Mesendoderm (in vitro differentiated cells): ENCODE measurements at regions not wholly inside any gene's neighbourhood (a gene's known extent, or its start where the extent isn't known, plus 50 kb on each side); places are given as distances from the start of the nearest gene placed in this dataset.

ENCODE experiments used
- DNase-seq: peaks from one replicate; pipeline ENCODE4 v3.0.0; 2013
- H2AK5ac ChIP-seq: 2 replicates; pipeline ENCODE4 v1.6.1; 2013; ENCODE audit warnings: low read length, inconsistent platforms
- H2BK120ac ChIP-seq: 2 replicates; pipeline ENCODE4 v1.6.1; 2013; ENCODE audit warnings: low read depth, mild to moderate bottlenecking, low read length, moderate library complexity, mixed read lengths
- H2BK15ac ChIP-seq: replicated peaks from 2 replicates; pipeline ENCODE4 v1.6.1; 2013; ENCODE audit warnings: low read depth, mild to moderate bottlenecking, moderate library complexity
- H2BK5ac ChIP-seq: 2 replicates; pipeline ENCODE4 v1.6.1; 2013; ENCODE audit warnings: low read length, inconsistent platforms
- H3K18ac ChIP-seq: 2 replicates; pipeline ENCODE4 v1.6.1; 2013; ENCODE audit warnings: mild to moderate bottlenecking, low read length, mixed read lengths
- H3K23ac ChIP-seq: one replicate; pipeline ENCODE4 v1.6.1; 2013; ENCODE audit warnings: low read length
- H3K27ac ChIP-seq: 2 replicates; pipeline ENCODE4 v1.5.1; 2013; ENCODE audit warnings: low read depth, mild to moderate bottlenecking, inconsistent platforms, low read length, moderate library complexity
- H3K27me3 ChIP-seq: 2 replicates; pipeline ENCODE4 v1.6.1; 2013; ENCODE audit warnings: low read length, control low read depth, mild to moderate bottlenecking, inconsistent platforms; ENCODE audit not compliant: insufficient read depth, poor library complexity
- H3K36me3 ChIP-seq: 2 replicates; pipeline ENCODE4 v1.6.1; 2013; ENCODE audit warnings: low read length, inconsistent platforms; ENCODE audit not compliant: control insufficient read depth, insufficient read depth
- H3K4ac ChIP-seq: one replicate; pipeline ENCODE4 v1.6.1; 2013; ENCODE audit warnings: low read depth, mild to moderate bottlenecking, low read length, moderate library complexity
- H3K4me1 ChIP-seq: 2 replicates; pipeline ENCODE4 v1.6.1; 2013; ENCODE audit warnings: low read depth, low read length, inconsistent platforms; ENCODE audit not compliant: control insufficient read depth
- H3K4me2 ChIP-seq: 2 replicates; pipeline ENCODE4 v1.6.1; 2013; ENCODE audit warnings: low read length
- H3K4me3 ChIP-seq: 2 replicates; pipeline ENCODE4 v1.5.1; 2013; ENCODE audit warnings: mild to moderate bottlenecking, low read length
- H3K56ac ChIP-seq: one replicate; pipeline ENCODE4 v1.6.1; 2013; ENCODE audit warnings: low read length
- H3K79me1 ChIP-seq: 2 replicates; pipeline ENCODE4 v1.6.1; 2013; ENCODE audit warnings: low read length, inconsistent platforms
- H3K79me2 ChIP-seq: 2 replicates; pipeline ENCODE4 v1.6.1; 2013; ENCODE audit warnings: mild to moderate bottlenecking, low read length; ENCODE audit not compliant: control insufficient read depth, insufficient read depth
- H3K9ac ChIP-seq: 2 replicates; pipeline ENCODE4 v1.6.1; 2013; ENCODE audit warnings: low read length, inconsistent platforms
- H4K5ac ChIP-seq: one replicate; pipeline ENCODE4 v1.6.1; 2013; ENCODE audit warnings: low read length
- H4K8ac ChIP-seq: one replicate; pipeline ENCODE4 v1.6.1; 2013; ENCODE audit warnings: low read depth, mild to moderate bottlenecking, control low read depth, low read length, moderate library complexity
- WGBS: extraction: QIAGEN DNeasy Blood & Tissue Kit; methylation state at CpG from one replicate; pipeline ENCODE4 v1.1.7; 2013; ENCODE audit warnings: low lambda C conversion rate, missing lambda C conversion rate; ENCODE audit not compliant: insufficient coverage; ENCODE audit errors: extremely low coverage; 5-methylcytosine and 5-hydroxymethylcytosine counted together

GRCh38 chr3:110738531-110738930 is 333.1 kb upstream of the NECTIN3 start:
- Histone ChIP-seq H4K8ac (no peak overlapping the region), H2BK120ac (no peak overlapping the region), H3K4ac (no peak overlapping the region), H3K4me2 (no peak overlapping the region), H3K4me1 (no peaks in the 10 kb centered on the region), H3K18ac (no peak overlapping the region), H3K9ac (no peak overlapping the region), H3K23ac (no peak overlapping the region), H3K36me3 (no peaks in the 10 kb centered on the region), H3K27ac (no peak overlapping the region), H2BK5ac (no peak overlapping the region), H3K79me1 (no peaks in the 10 kb centered on the region), H4K5ac (no peak overlapping the region), H3K4me3 (no peak overlapping the region), H3K79me2 (no peaks in the 10 kb centered on the region), H3K27me3 (no peaks in the 10 kb centered on the region), H2BK15ac (no peak overlapping the region), H2AK5ac (no peak overlapping the region), H3K56ac (no peak overlapping the region)
- no peak for DNase-seq
- no CpG with 5 or more reads among the region's 1 CpG for WGBS

- Histone ChIP-seq H3K27me3 (no peaks in the 10 kb centered on the region), H3K4me3 (no peak overlapping the region), H3K18ac (peak overlapping the region; percentile 51), H3K4me2 (no peak overlapping the region), H3K9ac (no peak overlapping the region), H3K56ac (no peak overlapping the region), H4K8ac (no peak overlapping the region), H3K23ac (no peak overlapping the region), H4K5ac (no peak overlapping the region), H2AK5ac (no peak overlapping the region), H3K79me2 (no peaks in the 10 kb centered on the region), H2BK15ac (no peak overlapping the region), H3K27ac (no peak overlapping the region), H2BK120ac (no peak overlapping the region), H3K4ac (no peak overlapping the region), H3K36me3 (no peaks in the 10 kb centered on the region), H2BK5ac (no peak overlapping the region), H3K79me1 (no peaks in the 10 kb centered on the region), H3K4me1 (no peaks in the 10 kb centered on the region)
- DNase-seq = no peak
- WGBS = no CpG with 5 or more reads among the region's 3 CpGs
These were observed 329.7 kb upstream of the NECTIN3 start for GRCh38 chr3:110741891-110742290.

DNA sequence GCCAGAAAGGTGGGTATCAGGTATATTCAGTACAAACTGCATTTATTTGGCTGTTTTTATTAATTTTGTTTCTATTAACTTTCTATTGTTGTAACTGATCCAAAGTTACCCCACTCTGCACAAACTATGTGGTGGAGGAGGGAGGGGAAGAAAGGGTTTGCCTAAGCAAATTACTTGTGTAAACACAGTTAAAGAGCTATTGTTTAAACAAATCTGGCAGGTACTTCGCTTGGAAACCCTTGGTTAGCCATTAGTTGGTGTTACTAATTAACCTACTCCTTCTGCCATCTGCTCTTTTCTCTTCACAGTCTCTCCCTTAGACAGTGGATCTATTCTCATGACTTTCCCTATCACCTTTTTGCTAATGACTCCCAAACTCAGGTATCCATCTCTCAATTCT is 328.4 kb upstream of the NECTIN3 start:
- Histone ChIP-seq H3K27me3 (no peaks in the 10 kb centered on the region), H3K18ac (no peak overlapping the region), H3K9ac (no peak overlapping the region), H3K4ac (no peak overlapping the region), H3K79me1 (no peaks in the 10 kb centered on the region), H2BK15ac (no peak overlapping the region), H3K79me2 (no peaks in the 10 kb centered on the region), H3K4me2 (no peak overlapping the region), H3K56ac (no peak overlapping the region), H3K36me3 (no peaks in the 10 kb centered on the region), H3K4me3 (no peak overlapping the region), H4K8ac (no peak overlapping the region), H2BK120ac (no peak overlapping the region), H2BK5ac (no peak overlapping the region), H2AK5ac (no peak overlapping the region), H4K5ac (no peak overlapping the region), H3K23ac (no peak overlapping the region), H3K4me1 (no peaks in the 10 kb centered on the region), H3K27ac (no peak overlapping the region)
- peak; percentile 58 for DNase-seq
- WGBS = no CpG with 5 or more reads among the region's 1 CpG

- Histone ChIP-seq H3K23ac (no peak overlapping the region), H3K79me1 (no peaks in the 10 kb centered on the region), H3K18ac (no peak overlapping the region), H4K5ac (no peak overlapping the region), H2BK120ac (no peak overlapping the region), H3K4ac (no peak overlapping the region), H3K27me3 (no peaks in the 10 kb centered on the region), H3K4me3 (no peak overlapping the region), H3K4me2 (no peak overlapping the region), H2AK5ac (no peak overlapping the region), H3K56ac (no peak overlapping the region), H2BK15ac (no peak overlapping the region), H3K79me2 (no peaks in the 10 kb centered on the region), H3K27ac (no peak overlapping the region), H3K36me3 (no peaks in the 10 kb centered on the region), H4K8ac (no peak overlapping the region), H3K4me1 (no peaks in the 10 kb centered on the region), H3K9ac (no peak overlapping the region), H2BK5ac (no peak overlapping the region)
- DNase-seq = no peak
These were observed 327.6 kb upstream of the NECTIN3 start for GRCh38 chr3:110743984-110744383.

GRCh38 chr3:110744723-110745122 is 326.9 kb upstream of the NECTIN3 start:
- Histone ChIP-seq H3K36me3 (no peaks in the 10 kb centered on the region), H3K27ac (no peak overlapping the region), H3K79me2 (no peaks in the 10 kb centered on the region), H3K4me3 (no peak overlapping the region), H3K4ac (no peak overlapping the region), H4K8ac (no peak overlapping the region), H3K9ac (no peak overlapping the region), H2BK120ac (no peak overlapping the region), H3K79me1 (no peaks in the 10 kb centered on the region), H3K23ac (no peak overlapping the region), H3K4me1 (no peaks in the 10 kb centered on the region), H4K5ac (no peak overlapping the region), H2BK5ac (no peak overlapping the region), H2AK5ac (no peak overlapping the region), H3K18ac (no peak overlapping the region), H2BK15ac (no peak overlapping the region), H3K27me3 (no peaks in the 10 kb centered on the region), H3K4me2 (no peak overlapping the region), H3K56ac (no peak overlapping the region)
- DNase-seq = no peak
- WGBS = no CpG with 5 or more reads among the region's 2 CpGs

GRCh38 chr3:110749006-110749405 is 322.6 kb upstream of the NECTIN3 start:
- H3K4me3 ChIP-seq = no peak overlapping the region
- H2BK5ac ChIP-seq = no peak overlapping the region
- no peak overlapping the region for H3K56ac ChIP-seq
- H3K23ac ChIP-seq = no peak overlapping the region
- no peak overlapping the region for H2BK120ac ChIP-seq
- H3K4ac ChIP-seq = no peak overlapping the region
- no peak overlapping the region for H3K27ac ChIP-seq
- H4K8ac ChIP-seq = no peak overlapping the region
- no peak overlapping the region for H4K5ac ChIP-seq
- no CpG with 5 or more reads among the region's 6 CpGs for WGBS
- no peak overlapping the region for H3K18ac ChIP-seq
- H3K27me3 ChIP-seq = no peaks in the 10 kb centered on the region
- no peak overlapping the region for H2BK15ac ChIP-seq
- no peak for DNase-seq
- H3K79me1 ChIP-seq = no peaks in the 10 kb centered on the region
- H3K4me2 ChIP-seq = no peak overlapping the region
- no peak overlapping the region for H3K9ac ChIP-seq
- H2AK5ac ChIP-seq = no peak overlapping the region
- H3K36me3 ChIP-seq = no peaks in the 10 kb centered on the region
- H3K4me1 ChIP-seq = no peaks in the 10 kb centered on the region
- no peaks in the 10 kb centered on the region for H3K79me2 ChIP-seq
